HG03280 (cell line): ENCODE measurements at regions not wholly inside any gene's neighbourhood (a gene's known extent, or its start where the extent isn't known, plus 50 kb on each side); places are given as distances from the start of the nearest gene placed in this dataset.

Experiments
- ATAC-seq: cut with Tn5 transposase; IDR thresholded peaks from one replicate; pipeline ENCODE4 v1.9.1; 2021; ENCODE audit warnings: mild to moderate bottlenecking, moderate library complexity; ENCODE audit not compliant: unreplicated experiment

DNA sequence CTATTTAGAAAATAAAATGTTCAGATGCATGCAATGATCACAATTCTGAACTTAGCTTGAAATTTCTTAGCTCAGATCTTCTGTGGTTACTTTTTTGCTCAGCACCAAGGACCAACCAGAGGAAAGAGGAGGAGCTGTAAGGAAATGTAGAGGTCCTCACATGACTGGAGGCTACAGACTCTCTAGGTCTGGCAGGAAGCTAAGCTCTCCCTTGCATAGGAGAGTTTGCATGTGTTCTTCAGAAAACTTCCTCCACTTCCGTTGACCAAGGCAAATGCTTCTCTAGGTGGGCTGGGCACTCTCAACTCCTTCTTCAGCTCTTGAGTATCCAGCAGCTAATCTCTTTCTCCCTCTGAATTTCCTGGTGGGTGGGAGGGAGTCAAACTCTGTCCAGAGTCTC, 119.6 kb downstream of the BTC start:
- ATAC-seq: no peak

DNA sequence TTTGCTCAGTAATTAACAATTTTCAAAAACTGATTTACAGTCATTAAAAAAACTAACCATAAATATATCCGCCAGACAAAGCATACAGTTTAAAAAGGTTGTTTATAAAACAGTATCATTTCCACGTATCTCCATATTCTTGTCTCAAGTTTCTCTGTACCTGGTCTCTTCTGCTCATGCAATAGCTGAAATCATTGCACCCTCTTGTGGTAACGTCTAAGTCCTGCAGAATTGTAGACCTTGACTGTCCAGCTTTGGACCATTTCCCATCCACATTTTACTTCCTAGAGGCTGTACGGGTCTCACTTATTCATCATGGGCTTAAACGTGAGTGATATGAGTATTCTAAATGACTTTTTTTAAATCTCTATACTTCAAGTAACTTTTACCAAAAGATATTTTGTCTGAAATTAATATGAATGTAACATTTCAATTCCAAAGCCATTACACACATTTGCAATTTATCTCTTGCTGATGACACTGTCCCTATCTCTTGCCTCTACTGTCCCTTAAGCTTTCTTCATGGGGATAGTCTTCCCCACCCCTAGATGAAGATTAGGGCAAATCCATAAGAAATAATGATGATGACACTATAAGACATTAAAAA, 118.5 kb downstream of the BTC start:
- peak; percentile 79 for ATAC-seq

DNA sequence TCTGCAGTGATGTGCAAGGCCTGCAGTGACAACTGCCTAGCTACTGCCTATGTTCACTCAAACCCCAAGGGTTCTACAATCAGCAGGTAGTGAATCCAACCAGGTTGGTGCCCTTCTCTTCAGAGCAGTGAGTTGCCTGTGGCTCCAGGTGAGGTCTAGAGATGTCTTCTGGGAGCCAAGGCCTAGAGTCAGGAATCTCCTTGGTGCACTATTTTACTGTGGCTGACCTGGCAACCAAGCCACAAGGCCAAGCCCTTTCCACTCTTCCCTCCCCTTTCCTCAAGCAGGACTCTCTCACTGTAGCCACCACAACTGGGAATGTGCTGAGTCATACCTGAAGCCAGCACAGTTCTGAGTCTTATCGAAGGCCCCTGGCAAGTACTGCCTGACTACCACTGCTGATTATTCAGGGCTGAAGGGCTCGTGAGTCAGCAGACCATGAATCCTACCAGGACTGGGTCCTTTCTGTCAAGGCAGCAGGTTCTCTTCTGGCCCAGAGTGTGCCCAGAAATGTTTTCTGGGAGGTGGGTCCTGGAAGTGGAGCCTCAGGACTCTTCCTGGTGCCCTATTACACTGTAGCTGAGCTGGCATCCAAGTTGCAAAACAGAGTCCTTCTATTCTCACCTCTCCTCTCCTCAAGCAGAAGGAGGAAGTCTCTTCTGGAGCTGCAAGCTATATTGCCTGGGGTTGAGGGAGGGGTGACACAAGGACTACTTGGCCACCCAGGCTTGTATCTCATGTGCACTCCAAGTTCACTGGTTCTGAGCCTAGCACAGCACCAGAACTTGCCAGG, 111.6 kb downstream of the BTC start:
- ATAC-seq: no peak

DNA sequence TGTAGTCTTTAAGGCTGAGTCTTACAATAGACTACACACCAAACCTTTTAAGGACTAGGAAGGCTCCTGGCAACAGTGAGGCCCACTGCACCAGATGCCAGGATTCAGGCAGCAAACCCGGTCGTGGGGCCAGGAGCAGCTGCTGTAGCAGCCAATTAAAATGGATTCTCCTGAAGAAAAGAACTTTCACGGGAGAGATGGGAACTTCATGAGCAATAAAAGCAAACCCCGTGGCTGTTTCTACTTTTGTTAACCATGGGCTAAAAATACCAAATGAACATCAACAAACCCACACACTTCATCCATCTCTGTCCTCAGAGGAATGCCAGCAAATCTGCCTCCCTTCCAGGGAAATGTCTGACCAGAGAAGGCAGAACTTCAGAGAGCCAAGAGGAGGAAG, 101.4 kb downstream of the BTC start:
- no peak for ATAC-seq
